DMS114 treated with DMSO at 0.1 percent for 48 hours (cell line): ENCODE measurements at regions not wholly inside any gene's neighbourhood (a gene's known extent, or its start where the extent isn't known, plus 50 kb on each side); places are given as distances from the start of the nearest gene placed in this dataset.

Source experiments
- DNase-seq: peaks from one replicate; lab custom pipeline; 2025; ENCODE audit not compliant: unreplicated experiment; lab: John Stamatoyannopoulos, UW

- DNase-seq = no peak
Measured at GRCh38 chr14:53683229-53683628, 273.4 kb downstream of the BMP4 start.

GRCh38 chr14:53672526-53672925 is 284.1 kb downstream of the BMP4 start:
- no peak for DNase-seq

- no peak for DNase-seq
Measured at GRCh38 chr14:53670701-53671100, 285.9 kb downstream of the BMP4 start.

DNA sequence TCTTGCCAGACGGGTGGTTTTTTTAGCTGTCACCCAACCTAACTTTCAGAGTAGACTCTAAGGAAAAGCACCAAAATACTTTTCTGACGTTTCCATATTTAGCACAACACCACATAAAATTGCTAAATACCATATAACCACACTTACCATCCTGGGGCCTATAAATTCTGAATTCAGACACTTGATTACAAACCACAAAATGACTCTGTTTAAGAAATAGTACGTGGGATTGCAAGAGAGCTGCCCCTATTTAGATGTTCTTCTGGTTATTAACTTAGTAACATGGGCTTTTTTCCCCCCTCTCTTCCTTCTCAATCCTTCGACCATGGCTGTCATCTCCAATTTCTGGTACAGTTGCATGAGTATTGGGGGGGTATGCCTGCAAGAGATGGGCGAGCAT is 287.7 kb downstream of the BMP4 start:
- no peak for DNase-seq

DNA sequence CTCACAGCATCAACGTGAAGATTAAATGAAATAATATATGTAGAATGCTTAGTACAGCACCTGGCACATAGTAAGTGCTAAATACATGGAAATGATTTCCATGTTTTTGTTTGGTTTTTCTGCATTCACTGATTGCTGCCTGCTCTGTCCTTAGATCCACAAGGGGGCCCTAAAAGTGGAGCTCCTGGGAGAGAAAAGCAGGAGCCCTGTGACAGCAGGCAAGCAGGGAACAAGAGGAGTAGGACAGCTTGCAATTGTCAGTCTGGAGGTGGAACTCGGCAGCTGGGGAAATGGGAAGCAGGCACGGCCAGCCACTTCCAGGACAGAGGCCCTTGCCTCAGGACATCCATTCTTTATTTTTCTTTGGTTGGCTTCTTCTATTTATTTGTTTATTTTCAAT is 292.9 kb downstream of the BMP4 start:
- DNase-seq = no peak

DNA sequence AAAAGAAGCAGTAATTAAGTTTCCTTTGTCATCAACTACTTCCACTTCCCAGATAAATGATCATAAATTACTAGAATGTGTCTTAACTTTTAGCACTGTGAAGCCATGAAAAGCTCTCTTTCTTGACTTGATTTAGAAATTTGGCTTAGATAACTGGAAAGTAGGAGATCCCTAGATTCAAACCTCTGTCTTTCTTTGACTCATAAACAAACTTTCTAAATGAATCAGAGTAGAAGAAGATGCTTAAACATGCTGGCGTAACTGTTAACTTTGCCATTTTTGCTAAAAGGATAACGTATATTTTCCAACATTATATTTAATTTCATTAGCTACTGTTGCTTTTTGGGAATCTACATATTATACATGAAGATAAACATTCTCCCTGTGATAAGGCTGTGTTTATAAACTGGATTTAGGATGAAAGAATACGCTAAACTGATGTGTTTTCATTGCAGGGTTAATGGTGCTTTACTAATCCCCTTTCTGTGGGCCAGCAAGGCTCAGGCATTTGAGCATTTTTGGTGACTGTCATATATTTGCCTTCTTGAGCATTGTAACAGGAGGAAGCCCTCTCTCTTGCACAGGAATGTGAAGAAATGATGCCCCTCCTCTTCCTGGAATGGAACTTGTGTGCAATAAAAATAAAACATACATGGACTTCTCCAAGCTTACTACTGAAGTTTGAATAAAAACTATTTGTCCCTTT is 301.4 kb downstream of the BMP4 start:
- no peak for DNase-seq

DNA sequence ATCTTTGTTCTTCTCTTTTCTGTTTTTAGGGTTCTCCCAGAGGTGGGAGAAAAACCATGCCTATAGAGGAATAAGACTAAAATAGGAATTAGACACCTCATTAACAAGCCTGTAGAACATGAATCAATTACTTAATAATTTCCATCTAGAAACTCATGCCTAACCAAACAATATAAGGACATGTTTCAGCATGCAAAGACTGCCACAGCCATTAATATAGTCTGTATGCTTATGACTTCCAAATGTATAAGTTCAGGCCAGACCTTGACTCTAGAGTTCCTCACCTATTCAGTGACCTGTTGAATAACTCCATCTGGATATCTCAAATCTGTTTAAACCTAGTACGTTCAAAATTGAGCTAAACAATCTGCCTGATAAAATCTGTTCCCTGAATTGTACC is 304.6 kb downstream of the BMP4 start:
- DNase-seq = no peak

GRCh38 chr14:53651096-53651740 is 305.4 kb downstream of the BMP4 start:
- DNase-seq = no peak

DNA sequence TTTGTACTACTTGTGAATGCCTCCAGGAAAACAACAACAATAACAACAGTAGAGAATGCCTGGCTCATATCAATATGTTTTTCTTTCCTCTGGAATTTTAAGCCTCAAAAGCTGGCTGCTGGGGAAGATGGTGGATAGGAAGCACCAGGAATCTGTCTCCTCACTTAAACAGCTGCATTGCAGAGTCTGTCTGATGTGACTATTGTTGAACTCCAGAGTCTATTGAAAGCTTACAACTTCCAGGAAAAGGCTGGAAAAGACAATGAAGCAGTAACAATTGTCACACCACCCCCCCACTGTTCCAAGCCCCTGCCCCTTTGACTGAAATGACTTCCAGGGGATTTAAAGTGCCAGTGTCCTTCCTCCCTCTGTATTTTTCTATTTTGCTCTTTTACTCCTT is 309.7 kb downstream of the BMP4 start:
- no peak for DNase-seq

DNA sequence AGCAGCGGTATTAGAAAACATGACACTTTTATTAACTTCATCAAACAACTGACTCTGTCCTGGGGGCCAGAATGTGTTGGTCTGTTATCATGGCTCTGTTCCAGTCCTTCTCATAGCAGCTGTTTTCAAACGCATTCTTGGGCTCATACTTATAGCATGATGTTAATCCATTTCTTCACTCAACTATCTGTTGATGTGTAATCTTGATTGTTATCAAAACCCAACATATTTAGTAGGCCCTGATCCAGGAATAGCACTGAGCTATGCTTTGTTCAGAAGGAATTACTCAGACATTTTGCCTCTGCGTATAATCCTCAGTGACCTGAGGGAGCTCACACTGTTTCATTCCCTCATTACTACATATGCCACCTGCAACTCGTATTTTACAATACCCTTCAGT is 315.9 kb downstream of the BMP4 start:
- DNase-seq = no peak

- no peak for DNase-seq
Measured at GRCh38 chr14:53638966-53639365, 317.7 kb downstream of the BMP4 start.

DNA sequence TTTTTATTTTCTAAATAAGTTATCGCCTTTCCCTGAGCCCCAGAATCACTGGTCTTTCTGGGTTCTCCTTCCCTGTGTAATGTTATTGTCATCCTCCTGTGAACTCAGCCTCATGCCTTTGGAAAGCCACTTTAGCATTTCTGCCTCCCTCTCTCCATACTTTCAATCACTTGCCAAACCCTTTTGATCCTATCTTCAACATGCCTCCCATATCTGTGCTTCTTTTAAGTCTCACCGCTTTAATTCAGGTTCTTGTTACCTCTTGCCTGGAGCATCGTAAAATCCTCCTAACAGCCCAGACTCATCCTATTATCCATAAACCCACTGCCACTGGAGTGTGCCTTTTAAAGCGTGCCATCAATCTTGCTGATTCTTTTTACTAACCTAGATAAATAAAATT is 321.8 kb downstream of the BMP4 start:
- no peak for DNase-seq

- DNase-seq = no peak
Measured at GRCh38 chr14:53630336-53630735, 326.3 kb downstream of the BMP4 start.

DNA sequence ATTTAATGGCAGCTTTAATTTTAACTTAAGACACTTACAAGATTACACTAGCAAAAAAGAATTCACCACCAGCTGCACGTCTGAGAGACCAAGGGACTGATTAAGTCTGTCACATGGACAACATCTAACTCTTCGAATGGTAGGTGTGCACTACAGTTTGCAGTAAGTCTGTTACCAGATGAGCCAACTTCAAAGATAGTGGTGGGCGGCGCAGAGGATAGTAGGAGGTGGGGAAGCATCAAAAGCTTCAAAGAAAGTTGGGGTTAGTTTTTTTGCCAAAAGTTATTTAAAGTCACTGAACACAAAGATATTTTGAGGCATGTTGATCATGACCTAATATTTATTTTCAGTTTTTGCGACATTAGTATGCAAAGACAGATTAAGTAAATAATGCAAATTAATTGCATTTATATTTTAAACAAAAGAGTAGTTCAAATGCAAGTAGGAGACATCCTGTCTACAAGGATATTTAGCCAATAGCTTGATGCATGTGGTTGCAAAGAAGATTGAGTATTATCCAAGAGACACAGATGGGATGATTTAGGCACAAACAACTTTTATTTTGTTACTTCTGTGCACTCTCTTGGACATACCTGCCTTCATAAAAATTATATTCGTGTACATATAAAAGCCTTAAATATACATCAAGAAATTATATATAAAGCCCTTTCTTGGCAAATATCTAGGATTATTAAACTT is 327.7 kb downstream of the BMP4 start:
- DNase-seq = no peak

DNA sequence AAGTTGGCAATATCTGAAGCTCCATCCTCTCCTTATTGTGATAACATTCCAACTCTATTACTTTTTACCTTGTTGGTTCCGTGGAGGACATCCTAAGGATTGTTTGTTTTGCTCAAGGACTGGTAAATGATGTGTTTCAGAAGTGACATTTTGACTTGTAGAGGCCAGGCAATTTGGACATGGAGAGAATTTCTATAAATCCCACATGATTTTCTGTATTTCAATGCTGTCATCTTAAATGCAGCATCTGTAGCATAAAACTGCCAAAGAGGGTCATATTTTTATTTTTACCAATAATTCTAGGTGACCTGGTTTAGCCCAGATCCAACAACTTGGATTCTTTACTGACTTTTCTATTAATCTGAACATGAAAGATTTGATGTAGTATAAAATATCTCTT is 328.4 kb downstream of the BMP4 start:
- no peak for DNase-seq

GRCh38 chr14:53626761-53627160 is 329.9 kb downstream of the BMP4 start:
- no peak for DNase-seq

DNA sequence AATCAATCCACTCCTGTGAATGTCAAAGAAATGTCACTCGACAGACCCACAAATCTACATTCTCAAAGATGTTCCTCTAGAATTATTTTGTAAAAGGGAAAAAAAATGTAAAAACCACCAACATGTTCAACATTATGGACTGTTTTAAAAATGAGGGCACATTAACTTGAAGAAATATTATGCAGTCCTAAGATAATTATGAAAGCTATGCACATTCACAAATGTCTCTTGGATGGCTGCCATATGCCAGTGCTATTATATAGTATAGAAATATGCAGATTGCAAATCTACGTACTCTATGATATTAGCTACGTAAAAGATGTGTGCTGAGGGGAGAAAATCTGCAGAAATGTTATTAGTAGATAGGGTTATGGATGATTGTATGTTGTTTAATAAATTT is 334.2 kb downstream of the BMP4 start:
- no peak for DNase-seq

- no peak for DNase-seq
Measured at GRCh38 chr14:53621921-53622320, 334.7 kb downstream of the BMP4 start.

- no peak for DNase-seq
Measured at GRCh38 chr14:53621433-53621832, 335.2 kb downstream of the BMP4 start.

GRCh38 chr14:53620890-53621289 is 335.7 kb downstream of the BMP4 start:
- DNase-seq = no peak

DNA sequence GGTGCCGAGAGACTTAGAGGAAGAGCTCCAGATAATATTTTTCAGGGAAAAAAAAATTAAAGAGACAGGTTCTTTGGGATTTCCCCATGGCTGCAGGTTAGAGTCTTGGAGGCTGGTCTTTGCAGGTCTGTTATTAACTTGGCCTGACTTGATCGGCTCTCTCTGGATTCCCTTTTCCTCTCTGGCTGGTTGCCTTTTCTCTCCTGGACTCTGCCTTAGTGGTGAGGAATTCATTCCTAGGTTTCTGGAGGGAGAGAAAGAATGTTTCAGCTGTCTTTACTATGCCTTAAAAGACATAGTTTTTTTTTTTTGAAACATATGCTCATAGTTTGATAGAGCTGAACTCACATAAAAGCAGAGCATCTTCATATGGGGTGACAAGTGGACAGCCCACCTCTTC is 336.3 kb downstream of the BMP4 start:
- no peak for DNase-seq

DNA sequence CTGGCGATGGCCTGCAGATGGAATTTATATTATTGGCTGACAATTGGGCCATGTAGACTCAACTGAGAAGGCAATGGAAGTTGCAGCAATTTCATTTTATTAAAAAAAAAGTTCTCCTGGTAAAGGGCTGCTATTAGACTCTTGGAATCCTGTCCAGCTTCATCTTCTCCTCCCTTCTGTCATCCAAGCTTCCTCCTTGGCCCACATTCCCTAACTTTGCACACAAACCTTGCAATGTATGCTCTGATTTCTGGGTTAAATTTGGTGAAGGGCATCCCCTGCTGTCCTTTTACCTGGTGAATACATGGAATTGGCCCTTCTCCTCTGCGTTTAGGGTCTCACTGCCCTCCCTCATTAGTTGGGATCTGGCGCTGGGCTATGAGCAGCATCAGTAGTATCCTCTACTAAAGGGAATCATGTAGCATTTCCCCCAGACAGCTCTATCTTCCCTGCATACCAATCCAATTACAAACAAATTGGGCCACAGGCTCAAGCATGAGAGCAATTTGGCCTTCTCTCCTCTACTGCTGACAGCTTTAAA is 336.9 kb downstream of the BMP4 start:
- DNase-seq = no peak
